HepG2 (cell line): ENCODE measurements at regions not wholly inside any gene's neighbourhood (a gene's known extent, or its start where the extent isn't known, plus 50 kb on each side); places are given as distances from the start of the nearest gene placed in this dataset.

Source experiments
- ATAC-seq: fragments of 200-7000 bp; cut with Tn5 transposase; 3 replicates; pipeline ENCODE4 v1.9.1; 2020; ENCODE audit warnings: mild to moderate bottlenecking, moderate library complexity
- BruUV-seq: library from RNA; stranded (reverse); fragments of 400-500 nt; replicated peaks from 2 replicates; lab custom pipeline; 2021; lab: Mats Ljungman, UMichigan
- CTCF ChIA-PET: fragments of 300-600 bp; formaldehyde crosslinking; extraction: SDS; loops from one replicate; lab custom pipeline; 2021; ENCODE audit warnings: low total read pairs, inconsistent platforms, low intra/inter-chr PET ratio; lab: Yijun Ruan, JAX
- POLR2A ChIA-PET: fragments of 350-600 bp; sonication (Branson Sonifier 250); formaldehyde crosslinking; loops from one replicate; lab custom pipeline; 2020; ENCODE audit warnings: antibody characterized with exemption, inconsistent platforms; lab: Yijun Ruan, JAX
- DNase-seq: peaks from one replicate; pipeline ENCODE4 v3.0.0-alpha.2; 2015; ENCODE audit warnings: low spot score
- FAIRE-seq: peaks from 3 replicates; lab custom pipeline; 2011; peaks lifted over from hg19 to GRCh38; lab: Jason Lieb, UNC
- H2AFZ ChIP-seq: one replicate; pipeline ENCODE4 v1.6.1; 2011; ENCODE audit warnings: low read length, inconsistent platforms
- H3K27ac ChIP-seq: fragments of 300-600 bp; 3 replicates; pipeline ENCODE4 v1.8.0; 2011; ENCODE audit warnings: mixed run types, mild to moderate bottlenecking, mixed read lengths, low read length, inconsistent platforms; ENCODE audit not compliant: insufficient read depth; ENCODE audit errors: extremely low read length
- H3K27me3 ChIP-seq, 2 experiments: fragments of 200-600 bp in 1 of 2; 2 replicates in 1 of 2; 3 replicates in 1 of 2; pipeline versions ENCODE4 v1.6.0 to v1.8.0; 2011; ENCODE audit warnings: low read length in 2 of 2, mild to moderate bottlenecking in 2 of 2, moderate library complexity in 2 of 2, inconsistent platforms in 1 of 2; ENCODE audit not compliant: insufficient read depth in 2 of 2, control insufficient read depth in 1 of 2
- H3K36me3 ChIP-seq, 2 experiments: fragments of 200-600 bp in 1 of 2; replicated peaks in 1 of 2; 2 replicates in 1 of 2; 3 replicates in 1 of 2; pipeline versions ENCODE4 v1.5.1 to v1.8.0; 2011; ENCODE audit warnings: low read length in 2 of 2, inconsistent platforms in 1 of 2; ENCODE audit not compliant: insufficient read depth in 2 of 2, control insufficient read depth in 1 of 2
- H3K4me1 ChIP-seq: 2 replicates; pipeline ENCODE4 v1.5.1; 2012; ENCODE audit warnings: low read length, inconsistent platforms; ENCODE audit not compliant: insufficient read depth
- H3K4me2 ChIP-seq: 2 replicates; pipeline ENCODE4 v1.6.0; 2011; ENCODE audit warnings: low read depth, low read length, inconsistent platforms
- H3K4me3 ChIP-seq, 3 experiments: fragments of 200-600 bp in 1 of 3; sonication (generic), shearing (Covaris generic) in 1 of 3; replicated peaks in 1 of 3; 2 replicates each; pipeline ENCODE4 v1.5.1; 2011 to 2016; ENCODE audit warnings: low read length in 3 of 3, inconsistent platforms in 2 of 3, low read depth in 2 of 3, mild to moderate bottlenecking in 2 of 3, control low read depth in 1 of 3, mixed read lengths in 1 of 3; ENCODE audit not compliant: insufficient read depth in 1 of 3
- H3K79me2 ChIP-seq: one replicate; pipeline ENCODE4 v1.6.1; 2011; ENCODE audit warnings: low read length, inconsistent platforms; ENCODE audit not compliant: insufficient read depth
- H3K9ac ChIP-seq: 2 replicates; pipeline ENCODE4 v1.6.0; 2011; ENCODE audit warnings: mild to moderate bottlenecking, low read depth, low read length, inconsistent platforms; ENCODE audit not compliant: insufficient read depth
- H3K9me3 ChIP-seq: 2 replicates; pipeline ENCODE4 v1.5.1; 2012; ENCODE audit warnings: mild to moderate bottlenecking, low read length
- H4K20me1 ChIP-seq: 2 replicates; pipeline ENCODE4 v1.6.0; 2011; ENCODE audit warnings: inconsistent platforms, mild to moderate bottlenecking, low read length, moderate library complexity; ENCODE audit not compliant: insufficient read depth
- DNMT1 ChIP-seq: sonication (generic); formaldehyde crosslinking; IDR thresholded peaks from 2 replicates; pipeline ENCODE4 v1.5.1; 2020; ENCODE audit warnings: mild to moderate bottlenecking, missing genetic modification reagents
- FOXP1 ChIP-seq, 2 experiments: fragments of 450-650 bp in 1 of 2; IDR thresholded peaks; 2 replicates each; pipeline ENCODE4 v1.6.1; 2017 to 2018; ENCODE audit warnings: antibody characterized with exemption in 1 of 2
- MBNL3 ChIP-seq: fragments of 250-450 bp; sonication (Bioruptor Pico); conservative IDR thresholded peaks from 2 replicates; pipeline ENCODE4 v1.8.0; 2022; ENCODE audit warnings: mild to moderate bottlenecking, inconsistent platforms
- NR1H2 ChIP-seq: sonication (generic); formaldehyde crosslinking; IDR thresholded peaks from 2 replicates; pipeline ENCODE4 v1.8.1; 2022; ENCODE audit warnings: low read depth, missing genetic modification reagents, borderline replicate concordance
- PAWR ChIP-seq: sonication (generic); formaldehyde crosslinking; IDR thresholded peaks from 2 replicates; pipeline ENCODE4 v1.4.0; 2020; ENCODE audit warnings: missing genetic modification reagents, mild to moderate bottlenecking, borderline replicate concordance
- RBM39 ChIP-seq: fragments of 200-400 bp; formaldehyde crosslinking; IDR thresholded peaks from one replicate; pipeline ENCODE4 v1.6.1; 2018; ENCODE audit warnings: antibody characterized with exemption, mild to moderate bottlenecking, low read depth, low read length; ENCODE audit not compliant: poor library complexity, severe bottlenecking
- TBL1XR1 ChIP-seq: fragments of 150-350 bp; IDR thresholded peaks from 2 replicates; pipeline ENCODE4 v1.6.1; 2014; ENCODE audit warnings: borderline replicate concordance, low read length; ENCODE audit not compliant: partially characterized antibody
- TMF1 ChIP-seq: sonication (generic); formaldehyde crosslinking; IDR thresholded peaks from 2 replicates; pipeline ENCODE4 v1.8.1; 2022; ENCODE audit warnings: low read depth, missing genetic modification reagents
- ZBTB33 ChIP-seq: sonication (generic); formaldehyde crosslinking; IDR thresholded peaks from 2 replicates; pipeline ENCODE4 v1.4.0; 2020; ENCODE audit warnings: missing genetic modification reagents
- ZNF251 ChIP-seq: sonication (generic); formaldehyde crosslinking; IDR thresholded peaks from 2 replicates; pipeline ENCODE4 v1.9.0; 2021; ENCODE audit warnings: mild to moderate bottlenecking, missing genetic modification reagents
- ZNF451 ChIP-seq: sonication (generic); formaldehyde crosslinking; IDR thresholded peaks from 2 replicates; pipeline ENCODE4 v1.5.0; 2020; ENCODE audit warnings: mild to moderate bottlenecking, missing genetic modification reagents
- ZNF660 ChIP-seq: sonication (generic); formaldehyde crosslinking; IDR thresholded peaks from 2 replicates; pipeline ENCODE4 v1.5.1; 2020; ENCODE audit warnings: mild to moderate bottlenecking, low read depth, missing genetic modification reagents, borderline replicate concordance
- ZNF746 ChIP-seq: sonication (generic); formaldehyde crosslinking; IDR thresholded peaks from 2 replicates; pipeline ENCODE4 v1.8.0; 2022; ENCODE audit warnings: mild to moderate bottlenecking, missing genetic modification reagents
- WGBS: methylation state at CpG from one replicate; pipeline ENCODE4 v1.1.6; 2017; ENCODE audit warnings: low lambda C conversion rate; 5-methylcytosine and 5-hydroxymethylcytosine counted together
- in situ Hi-C: cut with HindIII; loops from 2 replicates; pipeline ENCODE4 v1.10.0; 2017; ENCODE audit warnings: low pct_unique_long_range_greater_than_20kb; ENCODE audit not compliant: extremely low pct_ligation_motif_present
- intact Hi-C: fragments of 100-400 bp; cut with micrococcal nuclease; formaldehyde crosslinking; loops from one replicate; pipeline ENCODE4 v1.10.0; 2022; ENCODE audit not compliant: unreplicated experiment

- Histone ChIP-seq H3K79me2 (no peaks in the 10 kb centered on the region), H4K20me1 (no peaks in the 10 kb centered on the region), H3K27ac (no peak overlapping the region), H3K4me2 (no peak overlapping the region), H3K4me1 (no peaks in the 10 kb centered on the region), H3K9ac (no peak overlapping the region), H3K4me3 (no peak overlapping the region), H2AFZ (no peak overlapping the region), H3K9me3 (no peaks in the 10 kb centered on the region), H3K36me3 (no peaks in the 10 kb centered on the region), H3K27me3 (no peaks in the 10 kb centered on the region)
- POLR2A ChIA-PET: no interaction called here
- 29% methylated on average over 3 of the region's 4 CpGs for WGBS
- DNase-seq (no peak), ATAC-seq (no peak), FAIRE-seq (no peak)
- CTCF ChIA-PET: no interaction called here
- TF ChIP-seq MBNL3 (CRISPR knock-in tag): no peak
- intact Hi-C loops: no loop called here
- BruUV-seq: no TSS peak
- in situ Hi-C loops: no loop called here
Measured at GRCh38 chr7:69398986-69399385, 199.3 kb upstream of the AUTS2 start.

DNA sequence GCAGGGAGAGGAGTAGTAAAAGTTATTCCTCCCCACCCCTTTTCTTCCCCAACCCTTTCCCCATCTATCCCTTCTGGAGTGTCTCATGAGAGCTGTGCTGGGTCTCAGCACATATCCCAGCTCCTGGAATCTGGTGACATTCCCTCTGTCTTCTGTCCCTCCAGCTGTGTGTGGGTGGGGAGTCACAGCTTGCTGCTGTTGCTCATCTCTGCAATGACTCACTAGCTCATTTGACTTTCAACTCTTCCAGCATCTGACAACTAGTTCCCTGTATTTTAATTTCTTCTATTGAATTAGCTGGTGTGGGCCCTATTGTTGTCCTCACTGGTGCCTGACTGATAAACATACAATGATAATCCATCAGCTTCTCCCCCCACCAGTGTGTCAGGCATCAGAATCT, 198.9 kb upstream of the AUTS2 start:
- no peak for DNase-seq
- intact Hi-C loops: no loop called here
- no peak overlapping the region for H3K9ac ChIP-seq

DNA sequence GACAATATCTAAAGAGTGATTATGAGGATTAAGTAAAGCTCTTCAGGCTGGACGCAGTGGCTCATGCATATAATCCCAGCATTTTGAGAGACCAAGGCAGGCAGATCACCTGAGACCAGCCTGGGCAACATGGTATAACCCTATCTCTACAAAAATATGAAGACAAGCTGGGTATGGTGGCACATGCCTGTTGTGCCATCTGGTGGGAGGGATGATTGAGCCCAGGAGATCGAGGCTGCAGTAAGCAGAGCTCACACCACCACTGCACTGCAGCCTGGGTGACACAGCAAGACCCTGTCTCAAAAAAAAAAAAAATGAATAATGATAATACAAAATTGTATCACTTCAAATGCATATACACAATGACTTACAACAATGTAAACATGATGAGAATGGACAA, 195.6 kb upstream of the AUTS2 start:
- H4K20me1 ChIP-seq: no peaks in the 10 kb centered on the region
- FAIRE-seq (no peak), DNase-seq (no peak), ATAC-seq (no peak)
- H3K9me3 ChIP-seq: no peaks in the 10 kb centered on the region
- H2AFZ ChIP-seq: no peak overlapping the region
- H3K79me2 ChIP-seq: no peaks in the 10 kb centered on the region
- no peak overlapping the region for H3K9ac ChIP-seq
- no TSS peak for BruUV-seq
- POLR2A ChIA-PET: no interaction called here
- H3K4me3 ChIP-seq: no peak overlapping the region
- no peak overlapping the region for H3K27ac ChIP-seq
- no peaks in the 10 kb centered on the region for H3K36me3 ChIP-seq
- H3K4me2 ChIP-seq: no peak overlapping the region
- H3K4me1 ChIP-seq: no peaks in the 10 kb centered on the region
- intact Hi-C loops (no loop called here), in situ Hi-C loops (no loop called here)
- no peaks in the 10 kb centered on the region for H3K27me3 ChIP-seq
- WGBS: 29% methylated on average over 2 of the region's 2 CpGs
- CTCF ChIA-PET: no interaction called here
- no peak for TF ChIP-seq TMF1 (CRISPR knock-in tag)
- no peak for TF ChIP-seq RBM39
- TF ChIP-seq ZNF251 (CRISPR knock-in tag): no peak
- no peak for TF ChIP-seq ZBTB33 (CRISPR knock-in tag)
- TF ChIP-seq NR1H2 (CRISPR knock-in tag): no peak
- no peak for TF ChIP-seq DNMT1 (CRISPR knock-in tag)
- TF ChIP-seq FOXP1 (IDR thresholded peaks at IDR 0.05): no peak
- TF ChIP-seq FOXP1 (CRISPR knock-in tag; IDR thresholded peaks at IDR 0.05): no peak
- TF ChIP-seq ZNF746 (CRISPR knock-in tag): no peak
- TF ChIP-seq ZNF451 (CRISPR knock-in tag): no peak
- TF ChIP-seq PAWR (CRISPR knock-in tag): no peak
- no peak for TF ChIP-seq ZNF660 (CRISPR knock-in tag)

More for the DNA sequence above, 198.9 kb upstream of the AUTS2 start:
- H3K4me3 ChIP-seq: no peak overlapping the region
- no peaks in the 10 kb centered on the region for H3K79me2 ChIP-seq
- H3K4me1 ChIP-seq: no peaks in the 10 kb centered on the region
- no peak overlapping the region for H2AFZ ChIP-seq
- no peak overlapping the region for H3K4me2 ChIP-seq
- CTCF ChIA-PET: no interaction called here
- no peak for ATAC-seq
- POLR2A ChIA-PET: no interaction called here
- no TSS peak for BruUV-seq
- H3K27me3 ChIP-seq: no peaks in the 10 kb centered on the region
- no peak for FAIRE-seq
- no peak overlapping the region for H3K27ac ChIP-seq
- H3K36me3 ChIP-seq: no peaks in the 10 kb centered on the region
- TF ChIP-seq TBL1XR1: no peak
- TF ChIP-seq, all 625 proteins: peak for 0
- Histone ChIP-seq H3K9me3 (no peaks in the 10 kb centered on the region), H4K20me1 (no peaks in the 10 kb centered on the region)
- in situ Hi-C loops: no loop called here
